ENCODE measurements at regions not wholly inside any gene's neighbourhood (a gene's known extent, or its start where the extent isn't known, plus 50 kb on each side); places are given as distances from the start of the nearest gene placed in this dataset.
A peak's percentile ranks its signal among the peaks of the same experiment; 100 is the strongest.

GRCh38 chr19:31567776-31568175, 218.5 kb upstream of the TSHZ3 start:
- ATAC-seq = no peak

DNA sequence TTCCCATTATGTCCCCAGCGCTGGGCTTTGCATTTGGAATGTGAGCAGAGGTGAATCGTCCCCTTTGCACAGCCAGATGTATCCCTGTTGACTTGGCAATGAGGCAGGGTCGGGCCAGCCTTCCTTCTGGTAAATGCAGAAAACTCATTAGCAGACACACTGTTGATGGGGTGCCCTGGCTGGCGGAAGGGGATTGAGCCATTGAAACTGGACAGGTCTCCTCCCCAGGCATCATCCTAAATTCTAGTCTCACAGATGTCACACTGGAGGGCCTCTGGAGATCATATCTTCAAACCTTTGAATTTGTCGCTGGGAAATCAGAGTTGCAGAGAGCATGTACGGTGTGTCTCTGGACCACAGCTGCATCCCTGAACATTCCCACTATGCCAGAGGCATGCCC, 219.5 kb upstream of the TSHZ3 start:
- ATAC-seq = no peak

GRCh38 chr19:31570718-31571117, 221.5 kb upstream of the TSHZ3 start:
- no peak for ATAC-seq

DNA sequence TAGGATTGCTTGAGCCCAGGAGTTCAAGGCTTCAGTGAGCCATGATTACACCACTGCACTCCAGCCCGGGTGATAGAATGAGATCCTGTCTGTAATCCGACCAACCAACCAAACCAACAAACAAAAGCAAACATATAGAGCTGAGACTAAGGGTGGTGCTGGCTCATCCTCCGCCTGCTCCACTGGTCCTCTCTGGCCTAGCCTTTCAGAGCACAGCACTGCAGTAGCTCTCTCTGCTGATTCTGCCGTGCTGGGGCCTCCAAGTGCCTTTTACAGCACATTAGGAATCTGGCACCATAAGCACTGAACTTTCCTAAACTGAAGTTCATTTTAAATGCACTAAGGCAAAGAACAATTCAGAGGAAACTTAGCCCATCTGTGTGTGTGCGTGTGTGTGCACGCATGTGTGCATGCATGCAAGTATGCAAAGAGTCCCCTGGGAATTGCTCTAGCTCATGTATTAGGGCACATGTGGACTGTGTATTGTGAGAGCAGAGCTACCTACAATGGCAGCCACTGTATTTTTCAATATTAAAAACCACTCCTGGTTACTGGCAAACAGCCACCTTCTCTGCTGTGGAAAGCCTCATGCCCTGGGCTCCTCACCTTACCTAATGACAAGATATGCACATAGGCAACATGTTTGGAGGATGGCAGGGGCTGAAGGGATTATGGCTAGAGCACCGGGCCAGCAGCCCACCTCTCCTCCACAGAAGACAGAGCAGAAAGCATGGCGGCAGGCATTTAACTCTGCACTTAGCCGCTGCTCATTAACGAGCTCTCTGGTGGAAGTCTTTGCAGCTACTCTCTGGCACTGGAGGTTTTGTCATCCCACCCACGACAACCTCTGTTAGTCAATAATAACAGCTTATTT, 223.1 kb upstream of the TSHZ3 start:
- peak in 1 of 2 donors; percentile 9 for ATAC-seq

GRCh38 chr19:31572976-31573298, 223.7 kb upstream of the TSHZ3 start:
- no peak for ATAC-seq

DNA sequence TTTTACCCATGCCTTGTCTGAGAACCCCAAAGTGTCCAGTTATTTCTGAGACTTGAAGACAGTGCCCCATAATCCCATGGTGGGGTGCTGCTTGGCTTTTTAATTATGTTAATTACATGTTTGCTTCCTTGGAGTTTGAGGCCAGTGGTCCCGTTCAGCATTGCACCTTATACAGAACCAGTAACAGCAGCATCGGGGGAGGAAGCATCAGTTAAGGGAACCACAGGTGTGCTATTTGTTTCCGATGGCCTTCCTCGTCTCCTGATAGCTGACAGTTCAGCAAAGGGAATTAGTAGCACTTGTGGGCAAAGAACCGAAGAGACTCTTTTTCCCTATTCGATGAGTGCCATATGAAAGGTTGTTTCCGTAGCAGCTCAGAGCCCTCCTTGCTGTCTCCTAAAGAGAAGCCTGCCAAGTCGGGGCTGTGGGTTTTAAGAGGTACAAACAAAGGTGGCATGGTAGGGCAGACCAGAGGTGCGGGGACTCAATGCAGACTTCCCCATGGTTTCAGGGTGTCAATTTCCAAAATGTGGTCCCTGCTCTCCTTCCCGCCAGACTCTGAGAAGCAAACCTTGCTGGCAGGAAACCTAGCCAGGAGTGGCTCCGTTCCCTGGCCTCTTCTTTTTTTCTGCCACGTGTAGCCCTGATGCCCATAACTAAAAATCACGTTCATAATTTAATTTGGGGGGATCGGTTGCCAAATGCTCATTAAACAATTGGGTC, 225.2 kb upstream of the TSHZ3 start:
- no peak for ATAC-seq

DNA sequence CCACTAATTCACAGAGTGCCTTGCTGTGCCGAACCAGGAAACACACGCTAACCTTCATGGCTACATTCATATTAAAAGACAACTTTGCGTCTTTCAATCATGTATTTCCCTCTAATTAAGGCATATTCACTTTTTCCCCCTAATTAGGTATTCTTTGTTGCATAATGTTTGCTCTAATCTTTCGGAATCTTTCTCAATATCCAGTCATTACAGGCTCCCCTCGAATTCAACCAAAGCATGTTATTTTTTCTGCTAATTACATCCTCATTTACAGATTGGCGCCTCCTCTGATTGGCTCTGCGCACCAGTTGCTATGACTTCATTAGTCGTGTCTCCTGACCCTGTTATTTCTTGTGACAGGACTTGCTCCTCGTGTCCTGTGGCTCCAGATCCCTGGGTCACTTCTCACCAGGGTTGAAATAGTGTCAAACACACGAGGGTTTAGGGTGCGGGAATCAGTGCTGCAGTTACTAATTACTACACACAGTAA, 226.7 kb upstream of the TSHZ3 start:
- no peak for ATAC-seq

DNA sequence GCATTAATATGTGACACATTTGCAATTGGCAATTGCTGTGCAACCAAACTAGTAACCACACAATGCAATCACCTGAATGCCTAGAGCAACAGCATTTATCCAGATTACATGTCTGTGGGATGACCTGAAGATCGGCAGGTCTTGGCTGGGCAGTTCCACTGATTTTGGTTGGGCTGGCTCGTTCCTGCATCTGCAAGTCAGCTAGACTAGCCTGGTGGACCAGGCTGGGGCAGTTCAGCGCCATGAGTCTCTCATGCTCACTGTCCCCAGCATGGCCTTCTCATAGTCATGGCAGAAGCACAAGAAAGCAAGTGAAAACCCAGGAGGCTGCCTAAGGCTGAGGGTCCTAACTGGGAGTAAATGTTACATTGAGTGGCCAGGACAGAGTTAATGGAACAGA, 229.1 kb upstream of the TSHZ3 start:
- no peak for ATAC-seq

DNA sequence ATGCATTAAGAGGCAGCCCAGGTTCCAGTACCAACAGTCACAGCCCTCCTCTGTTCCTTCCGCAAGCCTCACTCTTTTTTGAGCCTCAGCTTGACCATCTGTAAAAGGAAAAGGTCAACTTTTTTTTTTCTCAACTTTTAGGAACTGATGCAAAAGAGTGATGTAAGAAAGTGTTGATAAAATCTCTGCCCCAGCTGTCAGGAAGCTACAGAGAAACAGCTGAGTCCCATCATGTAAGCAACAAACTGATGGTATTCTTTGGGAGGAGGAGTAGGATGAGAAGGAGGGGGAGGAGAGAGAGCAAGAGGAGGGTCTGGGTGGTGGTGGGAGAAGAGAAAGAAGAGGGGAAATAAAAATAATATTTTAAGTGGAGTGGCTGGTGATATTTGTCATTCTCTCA, 233.9 kb upstream of the TSHZ3 start:
- ATAC-seq = no peak

GRCh38 chr19:31586282-31586681, 237.0 kb upstream of the TSHZ3 start:
- ATAC-seq = no peak

GRCh38 chr19:31589109-31589508, 239.9 kb upstream of the TSHZ3 start:
- ATAC-seq = no peak

DNA sequence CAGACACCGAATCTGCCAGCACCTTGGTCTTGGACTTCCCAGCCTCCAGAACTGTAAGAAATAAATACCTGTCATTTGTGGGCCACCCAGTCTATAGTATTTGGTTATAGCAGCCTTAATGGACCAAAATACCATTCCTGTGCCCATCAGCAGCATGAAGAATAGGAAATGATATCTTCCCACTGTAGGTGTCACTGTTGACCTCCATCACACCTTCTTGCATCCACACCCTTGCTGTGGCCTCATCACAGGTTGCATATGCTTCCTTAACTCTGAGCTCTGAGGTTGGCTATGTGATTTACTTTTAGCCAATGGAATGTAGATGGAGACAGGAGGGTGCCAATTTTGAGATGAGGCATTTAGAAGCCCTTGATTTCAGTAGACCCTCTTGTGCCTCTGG, 242.0 kb upstream of the TSHZ3 start:
- ATAC-seq = no peak

DNA sequence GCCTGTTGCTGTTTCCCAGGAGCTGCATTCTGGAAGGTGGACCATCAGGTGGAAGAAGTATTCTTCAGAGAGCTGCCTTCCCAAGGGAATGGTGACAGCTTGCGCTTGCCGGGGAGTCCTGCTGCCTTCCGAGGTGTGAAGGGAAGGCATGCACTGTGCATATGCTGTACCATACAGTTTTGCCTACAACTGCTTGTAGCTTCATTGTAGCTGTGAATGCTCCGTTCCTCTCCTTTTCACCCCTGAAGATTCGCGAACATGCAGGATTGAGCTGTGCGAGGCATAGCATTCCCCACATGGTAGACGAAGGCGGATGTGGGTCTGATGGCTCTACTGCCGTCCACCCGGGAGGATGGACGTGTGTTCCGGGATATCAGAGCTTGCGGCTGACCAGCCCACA, 243.2 kb upstream of the TSHZ3 start:
- ATAC-seq = no peak

DNA sequence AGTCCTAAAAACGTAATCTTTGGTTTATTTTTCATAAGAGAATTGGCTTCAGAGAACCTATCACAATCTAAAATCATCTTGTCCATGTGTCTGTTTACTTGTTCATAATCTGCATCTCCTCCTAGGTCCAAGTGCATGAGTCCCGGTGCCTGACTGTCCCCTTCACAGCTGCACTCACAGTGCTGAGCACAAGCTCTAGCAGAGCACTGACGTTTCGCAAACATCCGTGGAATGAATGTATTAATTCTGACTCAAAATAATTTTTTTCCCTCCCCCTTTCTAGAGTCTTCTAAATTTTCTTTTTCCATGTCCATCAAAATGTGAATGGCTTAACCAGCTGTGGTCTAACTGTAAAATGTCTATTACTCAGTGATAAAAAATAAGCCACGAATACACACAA, 245.5 kb upstream of the TSHZ3 start:
- ATAC-seq = no peak

- ATAC-seq = no peak
Measured at GRCh38 chr19:31595521-31595920, 246.3 kb upstream of the TSHZ3 start.

DNA sequence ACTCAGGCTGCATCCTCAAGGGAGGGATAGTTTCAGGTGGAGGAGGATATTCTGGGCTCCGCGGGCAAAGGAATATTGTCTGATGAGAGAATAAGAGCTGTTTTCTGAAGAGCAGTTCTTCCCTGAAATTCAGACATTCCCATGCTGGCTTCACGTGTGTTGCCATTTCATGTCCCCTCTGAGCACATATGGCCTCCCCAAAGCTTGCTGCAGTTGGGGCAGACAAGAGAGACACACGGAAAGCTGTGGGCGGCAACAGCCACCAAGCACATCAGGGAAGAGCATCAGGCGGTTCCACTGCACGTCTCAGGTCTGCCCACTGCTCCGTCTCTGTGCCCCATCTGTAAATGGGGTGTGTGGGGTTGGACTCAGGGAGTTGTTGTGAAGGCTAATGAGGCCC, 247.5 kb upstream of the TSHZ3 start:
- ATAC-seq = no peak

- no peak for ATAC-seq
Measured at GRCh38 chr19:31597616-31598015, 248.4 kb upstream of the TSHZ3 start.

DNA sequence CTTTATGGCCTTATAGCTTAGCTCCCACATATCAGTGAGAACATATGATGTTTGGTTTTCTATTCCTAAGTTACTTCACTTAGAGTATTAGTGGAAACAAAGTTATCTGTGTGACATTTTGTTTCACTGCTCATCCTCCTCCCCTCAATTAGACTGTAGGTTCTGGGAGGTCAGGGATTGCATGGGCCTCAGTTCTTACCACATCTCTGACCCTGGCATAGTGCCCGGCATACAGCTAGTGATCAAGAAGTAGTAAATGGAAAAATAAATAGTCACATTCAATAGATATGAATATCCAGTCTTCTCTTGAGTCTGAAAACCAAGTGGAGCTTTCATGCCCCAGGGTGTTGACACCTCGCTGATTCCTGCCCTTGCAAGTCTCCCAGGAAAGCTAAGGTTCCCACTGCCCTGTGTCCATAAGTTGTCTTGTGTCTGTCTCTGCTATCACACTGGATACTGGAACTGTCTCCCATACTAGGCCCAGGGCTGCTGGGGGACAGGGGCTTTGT, 249.5 kb upstream of the TSHZ3 start:
- ATAC-seq = no peak

DNA sequence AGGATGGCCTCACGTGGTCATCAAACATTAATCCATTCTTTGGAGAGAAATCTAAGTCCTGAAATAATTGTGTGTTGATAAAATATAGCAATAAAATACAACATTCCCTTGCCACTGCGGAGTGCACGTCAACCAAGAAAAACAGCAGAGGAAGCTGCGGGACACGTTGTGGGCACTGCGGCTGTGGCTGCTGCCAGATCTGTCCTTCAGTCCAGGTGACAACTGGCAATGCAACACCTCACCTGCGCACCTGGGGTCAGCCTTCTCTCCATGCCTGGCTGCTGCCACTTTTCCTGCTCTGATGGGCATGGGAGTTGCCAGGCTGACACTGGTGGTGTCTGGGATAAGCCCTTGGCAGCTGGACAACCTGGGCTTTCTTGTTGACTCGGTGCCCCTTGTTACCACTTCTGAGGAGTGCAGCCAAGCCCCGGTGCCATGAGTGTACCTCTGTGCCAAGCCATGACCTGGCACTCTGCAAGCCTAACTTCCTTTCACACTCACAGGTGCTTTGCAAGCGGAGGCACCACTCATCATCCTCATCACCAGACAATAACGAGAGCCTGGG, 251.6 kb upstream of the TSHZ3 start:
- ATAC-seq = no peak

DNA sequence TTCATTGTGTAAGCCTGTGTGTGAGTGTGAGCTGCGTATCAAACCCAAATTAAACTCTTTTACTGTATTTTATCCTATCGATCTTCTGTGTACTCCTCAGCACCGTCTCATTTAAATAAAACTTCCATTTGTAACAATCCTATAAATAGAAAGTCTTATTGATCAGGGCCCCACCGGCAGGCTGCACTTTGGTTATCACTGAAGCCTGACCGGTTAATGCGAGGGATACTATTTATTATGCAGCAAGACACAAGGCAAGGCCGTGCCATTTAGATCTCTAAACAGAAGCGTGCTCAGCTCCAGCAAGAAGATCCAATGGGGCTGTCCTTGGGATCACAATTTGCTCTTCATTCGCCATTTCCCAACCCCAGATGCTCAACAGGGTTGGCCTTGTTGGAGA, 252.6 kb upstream of the TSHZ3 start:
- no peak for ATAC-seq

GRCh38 chr19:31602548-31602947, 253.3 kb upstream of the TSHZ3 start:
- ATAC-seq = no peak

- no peak for ATAC-seq
Measured at GRCh38 chr19:31604493-31605040, 255.3 kb upstream of the TSHZ3 start.

DNA sequence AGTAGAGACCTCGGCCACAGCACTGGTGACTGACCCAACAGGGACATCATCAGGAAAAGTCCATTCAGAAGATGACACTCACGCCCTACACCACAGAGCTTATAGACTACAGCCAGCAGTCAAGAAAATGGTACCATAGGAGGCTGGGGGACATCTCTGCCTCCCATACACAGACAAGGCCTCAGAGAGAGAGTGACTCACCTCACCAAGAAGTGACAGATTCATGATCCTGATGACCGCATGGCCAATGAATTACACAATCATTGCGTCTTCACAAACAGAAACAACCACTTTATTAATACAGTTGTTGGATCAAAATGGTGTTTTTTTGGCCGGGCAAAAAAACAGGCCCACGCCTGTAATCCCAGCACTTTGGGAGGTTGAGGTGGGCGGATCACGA, 260.8 kb upstream of the TSHZ3 start:
- no peak for ATAC-seq

Data from activated CD4-positive, CD25-positive, alpha-beta regulatory T cell treated with anti-CD3 and anti-CD28 coated beads, Interleukin-2, amount 50 U/mL, for 24 hours (primary cell).